AG09309 (cell line): ENCODE measurements at regions not wholly inside any gene's neighbourhood (a gene's known extent, or its start where the extent isn't known, plus 50 kb on each side); places are given as distances from the start of the nearest gene placed in this dataset.
"Not testable (repeated sequence)": the region's sequence is repeated elsewhere in the genome, so short reads cannot be mapped to it uniquely, and the experiment has no call there.

ENCODE experiments used
- DNase-seq: peaks from one replicate; pipeline ENCODE4 v3.0.0-alpha.2; 2010; ENCODE audit warnings: low read depth
- H3K4me3 ChIP-seq: 2 replicates; pipeline ENCODE4 v1.5.1; 2011; ENCODE audit warnings: mild to moderate bottlenecking, low read depth, low read length, moderate library complexity; ENCODE audit not compliant: control insufficient read depth
- TF ChIP-seq, protein P1 (sequence below): IDR thresholded peaks from 2 replicates; pipeline ENCODE4 v1.5.1; 2011; ENCODE audit warnings: mild to moderate bottlenecking, low read depth, low read length, inconsistent platforms; ENCODE audit not compliant: insufficient read depth, control insufficient read depth; ENCODE audit errors: missing control alignments

GRCh38 chr6:84825461-84825860, 61.1 kb upstream of the TBX18 start:
- no peak overlapping the region for H3K4me3 ChIP-seq
- TF ChIP-seq, protein P1, sequence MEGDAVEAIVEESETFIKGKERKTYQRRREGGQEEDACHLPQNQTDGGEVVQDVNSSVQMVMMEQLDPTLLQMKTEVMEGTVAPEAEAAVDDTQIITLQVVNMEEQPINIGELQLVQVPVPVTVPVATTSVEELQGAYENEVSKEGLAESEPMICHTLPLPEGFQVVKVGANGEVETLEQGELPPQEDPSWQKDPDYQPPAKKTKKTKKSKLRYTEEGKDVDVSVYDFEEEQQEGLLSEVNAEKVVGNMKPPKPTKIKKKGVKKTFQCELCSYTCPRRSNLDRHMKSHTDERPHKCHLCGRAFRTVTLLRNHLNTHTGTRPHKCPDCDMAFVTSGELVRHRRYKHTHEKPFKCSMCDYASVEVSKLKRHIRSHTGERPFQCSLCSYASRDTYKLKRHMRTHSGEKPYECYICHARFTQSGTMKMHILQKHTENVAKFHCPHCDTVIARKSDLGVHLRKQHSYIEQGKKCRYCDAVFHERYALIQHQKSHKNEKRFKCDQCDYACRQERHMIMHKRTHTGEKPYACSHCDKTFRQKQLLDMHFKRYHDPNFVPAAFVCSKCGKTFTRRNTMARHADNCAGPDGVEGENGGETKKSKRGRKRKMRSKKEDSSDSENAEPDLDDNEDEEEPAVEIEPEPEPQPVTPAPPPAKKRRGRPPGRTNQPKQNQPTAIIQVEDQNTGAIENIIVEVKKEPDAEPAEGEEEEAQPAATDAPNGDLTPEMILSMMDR, result no peak
- no peak for DNase-seq

DNA sequence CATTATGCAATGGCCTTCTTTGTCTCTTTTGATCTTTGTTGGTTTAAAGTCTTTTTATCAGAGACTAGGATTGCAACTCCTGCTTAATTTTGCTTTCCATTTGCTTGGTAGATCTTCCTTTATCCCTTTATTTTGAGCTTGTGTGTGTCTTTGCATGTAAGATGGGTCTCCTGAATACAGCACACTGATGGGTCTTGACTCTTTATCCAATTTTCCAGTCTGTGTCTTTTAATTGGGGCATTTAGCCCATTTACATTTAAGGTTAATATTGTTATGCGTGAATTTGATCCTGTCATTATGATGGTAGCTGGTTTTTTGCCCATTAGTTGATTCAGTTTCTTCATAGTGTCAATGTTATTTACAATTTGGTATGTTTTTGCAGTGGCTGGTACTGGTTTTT, 56.9 kb upstream of the TBX18 start:
- DNase-seq, result not testable (repeated sequence)

GRCh38 chr6:84816741-84817140, 52.3 kb upstream of the TBX18 start:
- TF ChIP-seq, protein P1, result no peak
- no peak for DNase-seq
- H3K4me3 ChIP-seq, result no peak overlapping the region

More for the DNA sequence above, 56.9 kb upstream of the TBX18 start:
- H3K4me3 ChIP-seq, result not testable (repeated sequence)

DNA sequence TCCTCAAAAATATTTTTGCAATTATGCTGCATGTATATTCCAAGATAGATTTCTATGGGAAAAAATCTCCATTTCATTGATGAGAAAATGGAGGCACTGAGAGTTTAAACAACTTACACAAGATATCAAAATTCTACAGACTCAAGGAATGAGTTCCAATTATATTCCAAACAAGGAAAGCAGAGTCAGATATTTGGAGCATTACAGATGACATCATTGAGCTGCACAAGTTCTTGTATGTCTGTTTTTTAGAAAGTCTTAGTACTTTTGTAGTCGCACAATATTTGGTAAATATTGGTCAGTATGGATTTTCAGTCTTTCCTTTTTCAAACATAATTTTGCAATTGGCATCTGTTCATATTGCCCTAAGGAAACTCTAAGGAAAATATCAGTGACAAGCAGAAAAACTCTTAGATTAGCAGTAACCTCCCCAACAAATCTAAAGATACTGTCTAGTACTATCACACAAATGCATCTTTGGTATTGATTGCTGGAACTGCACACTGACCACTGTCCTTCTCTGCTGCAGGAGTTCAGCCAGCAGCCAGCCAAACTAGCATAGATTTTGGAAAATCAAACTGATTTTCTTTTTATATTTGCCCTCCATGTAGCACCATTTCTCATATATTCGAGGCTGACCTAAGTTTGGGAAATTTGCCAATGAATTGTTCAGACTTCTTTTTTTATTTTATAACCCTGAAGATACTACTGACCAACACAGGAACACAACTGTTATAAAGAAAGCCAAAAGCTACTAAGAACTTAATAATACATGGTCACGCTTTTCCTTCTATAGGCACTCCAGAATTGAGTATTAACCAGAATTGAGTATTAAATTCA, 51.7 kb upstream of the TBX18 start:
- H3K4me3 ChIP-seq, result no peak overlapping the region
- TF ChIP-seq, protein P1, result no peak

More for the DNA sequence above, 51.7 kb upstream of the TBX18 start:
- DNase-seq, result no peak
